ENCODE measurements at regions not wholly inside any gene's neighbourhood (a gene's known extent, or its start where the extent isn't known, plus 50 kb on each side); places are given as distances from the start of the nearest gene placed in this dataset.

DNA sequence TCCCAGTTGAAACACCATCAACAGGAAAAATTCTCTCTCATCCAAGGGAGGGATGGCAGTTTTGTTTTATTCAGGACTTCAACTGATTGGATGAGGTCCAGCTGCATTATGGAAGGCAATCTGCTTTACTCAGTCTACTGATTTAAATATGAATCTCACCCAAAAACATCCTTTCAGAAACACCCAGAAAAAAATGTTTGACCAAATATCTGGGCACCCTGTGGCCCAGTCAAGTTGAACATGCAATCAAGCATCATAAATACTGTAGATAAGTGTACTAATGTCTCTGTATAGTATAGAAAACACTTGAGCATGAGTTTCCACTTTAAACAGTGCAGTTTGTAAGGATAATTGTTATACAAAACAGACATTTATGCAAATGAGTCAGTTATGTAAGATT, 753.2 kb downstream of the ARAP2 start:
- TF ChIP-seq, protein P1, sequence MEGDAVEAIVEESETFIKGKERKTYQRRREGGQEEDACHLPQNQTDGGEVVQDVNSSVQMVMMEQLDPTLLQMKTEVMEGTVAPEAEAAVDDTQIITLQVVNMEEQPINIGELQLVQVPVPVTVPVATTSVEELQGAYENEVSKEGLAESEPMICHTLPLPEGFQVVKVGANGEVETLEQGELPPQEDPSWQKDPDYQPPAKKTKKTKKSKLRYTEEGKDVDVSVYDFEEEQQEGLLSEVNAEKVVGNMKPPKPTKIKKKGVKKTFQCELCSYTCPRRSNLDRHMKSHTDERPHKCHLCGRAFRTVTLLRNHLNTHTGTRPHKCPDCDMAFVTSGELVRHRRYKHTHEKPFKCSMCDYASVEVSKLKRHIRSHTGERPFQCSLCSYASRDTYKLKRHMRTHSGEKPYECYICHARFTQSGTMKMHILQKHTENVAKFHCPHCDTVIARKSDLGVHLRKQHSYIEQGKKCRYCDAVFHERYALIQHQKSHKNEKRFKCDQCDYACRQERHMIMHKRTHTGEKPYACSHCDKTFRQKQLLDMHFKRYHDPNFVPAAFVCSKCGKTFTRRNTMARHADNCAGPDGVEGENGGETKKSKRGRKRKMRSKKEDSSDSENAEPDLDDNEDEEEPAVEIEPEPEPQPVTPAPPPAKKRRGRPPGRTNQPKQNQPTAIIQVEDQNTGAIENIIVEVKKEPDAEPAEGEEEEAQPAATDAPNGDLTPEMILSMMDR (IDR thresholded peaks at IDR 0.05; ENCODE audit: low read length): no peak
- no peak for TF ChIP-seq EZH2 (IDR thresholded peaks at IDR 0.05; ENCODE audit: borderline replicate concordance, low read length)

Measured in OCI-LY1 (cell line).